ENCODE measurements at regions not wholly inside any gene's neighbourhood (a gene's known extent, or its start where the extent isn't known, plus 50 kb on each side); places are given as distances from the start of the nearest gene placed in this dataset.

- Histone ChIP-seq H3K4me2 (replicated peaks; ENCODE audit: low read depth, low read length, poor library complexity, severe bottlenecking) (no peak overlapping the region), H4K20me1 (ENCODE audit: control insufficient read depth, insufficient read depth, low read length, poor library complexity, severe bottlenecking) (no peaks in the 10 kb centered on the region), H3K4me3 (ENCODE audit: control extremely low read depth in 1 of 5, extremely low read depth in 1 of 5, insufficient read depth in 1 of 5, low read depth in 2 of 5, low read length in 4 of 5) (no peak overlapping the region), H3K27me3 (replicated peaks in 1 of 4; ENCODE audit: control extremely low read depth in 1 of 4, control insufficient read depth in 3 of 4, insufficient read depth in 4 of 4, low read length in 3 of 4) (no peaks in the 10 kb centered on the region), H3K4me1 (ENCODE audit: control insufficient read depth in 2 of 2, insufficient read depth in 2 of 2, low read length in 2 of 2) (no peaks in the 10 kb centered on the region), H3K79me2 (ENCODE audit: control insufficient read depth, insufficient read depth, low read length) (no peaks in the 10 kb centered on the region), H2AFZ (ENCODE audit: insufficient read depth, low read depth, low read length, poor library complexity, severe bottlenecking) (no peak overlapping the region), H3K27ac (ENCODE audit: low read length in 2 of 2) (no peak overlapping the region), H3K36me3 (replicated peaks in 1 of 2; ENCODE audit: control extremely low read depth in 1 of 2, control insufficient read depth in 1 of 2, extremely low read depth in 1 of 2, insufficient read depth in 2 of 2, low read length in 1 of 2) (no peaks in the 10 kb centered on the region), H3K9me3 (ENCODE audit: control extremely low read depth in 1 of 3, control insufficient read depth in 2 of 3, insufficient read depth in 1 of 3, low read length in 2 of 3) (peaks cover 0 to 8% (median 6%) of the 10 kb centered on the region in 3 donors), H3K9ac (ENCODE audit: low read length) (no peak overlapping the region)
- no peak overlapping the region for H3K27ac Mint-ChIP-seq
- intact Hi-C loops (cut with micrococcal nuclease): no loop called here
- no peak overlapping the region for H3K4me3 Mint-ChIP-seq
- ATAC-seq (ENCODE audit: low read depth) (no peak), DNase-seq (no peak)
- H3K9me3 Mint-ChIP-seq (ENCODE audit: insufficient read depth): peaks cover 5% of the 10 kb centered on the region
- H3K27me3 Mint-ChIP-seq: no peaks in the 10 kb centered on the region
- CTCF ChIA-PET: no interaction called here
- POLR2A ChIA-PET: no interaction called here
- no peaks in the 10 kb centered on the region for H3K4me1 Mint-ChIP-seq
- TF ChIP-seq CTCF (IDR thresholded peaks at IDR 0.05): no peak
- TF ChIP-seq EZH2 (IDR thresholded peaks at IDR 0.05; ENCODE audit: borderline replicate concordance, insufficient read depth, low read depth, low read length, poor library complexity, severe bottlenecking): no peak
These were observed 806.1 kb downstream of the LTN1 start for GRCh38 chr21:28186604-28187003.

- Mint-ChIP-seq H3K9me3 (ENCODE audit: insufficient read depth) (peaks cover 8% of the 10 kb centered on the region), H3K27me3 (no peaks in the 10 kb centered on the region), H3K4me1 (no peaks in the 10 kb centered on the region), H3K4me3 (no peak overlapping the region), H3K27ac (no peak overlapping the region)
- no peak for DNase-seq
- H3K4me2 ChIP-seq (replicated peaks; ENCODE audit: low read depth, low read length, poor library complexity, severe bottlenecking): no peak overlapping the region
- H2AFZ ChIP-seq (ENCODE audit: insufficient read depth, low read depth, low read length, poor library complexity, severe bottlenecking): no peak overlapping the region
- H3K79me2 ChIP-seq (ENCODE audit: control insufficient read depth, insufficient read depth, low read length): no peaks in the 10 kb centered on the region
- H3K27me3 ChIP-seq (replicated peaks in 1 of 4; ENCODE audit: control extremely low read depth in 1 of 4, control insufficient read depth in 3 of 4, insufficient read depth in 4 of 4, low read length in 3 of 4): no peaks in the 10 kb centered on the region
- CTCF ChIA-PET: no interaction called here
- no peak overlapping the region for H3K4me3 ChIP-seq (ENCODE audit: control extremely low read depth in 1 of 5, extremely low read depth in 1 of 5, insufficient read depth in 1 of 5, low read depth in 2 of 5, low read length in 4 of 5)
- H4K20me1 ChIP-seq (ENCODE audit: control insufficient read depth, insufficient read depth, low read length, poor library complexity, severe bottlenecking): no peaks in the 10 kb centered on the region
- no peak for TF ChIP-seq EZH2 (IDR thresholded peaks at IDR 0.05; ENCODE audit: borderline replicate concordance, insufficient read depth, low read depth, low read length, poor library complexity, severe bottlenecking)
- peaks cover 0 to 8% (median 6%) of the 10 kb centered on the region in 3 donors for H3K9me3 ChIP-seq (ENCODE audit: control extremely low read depth in 1 of 3, control insufficient read depth in 2 of 3, insufficient read depth in 1 of 3, low read length in 2 of 3)
- no peak for ATAC-seq (ENCODE audit: low read depth)
- POLR2A ChIA-PET: no interaction called here
- 100% methylated on average over 2 of the region's 4 CpGs for WGBS (ENCODE audit: insufficient coverage)
- no peak overlapping the region for H3K9ac ChIP-seq (ENCODE audit: low read length)
- no peaks in the 10 kb centered on the region for H3K36me3 ChIP-seq (replicated peaks in 1 of 2; ENCODE audit: control extremely low read depth in 1 of 2, control insufficient read depth in 1 of 2, extremely low read depth in 1 of 2, insufficient read depth in 2 of 2, low read length in 1 of 2)
- no peak overlapping the region for H3K27ac ChIP-seq (ENCODE audit: low read length in 2 of 2)
- intact Hi-C loops (cut with micrococcal nuclease): no loop called here
- no peaks in the 10 kb centered on the region for H3K4me1 ChIP-seq (ENCODE audit: control insufficient read depth in 2 of 2, insufficient read depth in 2 of 2, low read length in 2 of 2)
These were observed 810.9 kb downstream of the LTN1 start for GRCh38 chr21:28181730-28182129.
